ENCODE measurements at regions not wholly inside any gene's neighbourhood (a gene's known extent, or its start where the extent isn't known, plus 50 kb on each side); places are given as distances from the start of the nearest gene placed in this dataset.
"Not testable (repeated sequence)": the region's sequence is repeated elsewhere in the genome, so short reads cannot be mapped to it uniquely, and the experiment has no call there.

DNA sequence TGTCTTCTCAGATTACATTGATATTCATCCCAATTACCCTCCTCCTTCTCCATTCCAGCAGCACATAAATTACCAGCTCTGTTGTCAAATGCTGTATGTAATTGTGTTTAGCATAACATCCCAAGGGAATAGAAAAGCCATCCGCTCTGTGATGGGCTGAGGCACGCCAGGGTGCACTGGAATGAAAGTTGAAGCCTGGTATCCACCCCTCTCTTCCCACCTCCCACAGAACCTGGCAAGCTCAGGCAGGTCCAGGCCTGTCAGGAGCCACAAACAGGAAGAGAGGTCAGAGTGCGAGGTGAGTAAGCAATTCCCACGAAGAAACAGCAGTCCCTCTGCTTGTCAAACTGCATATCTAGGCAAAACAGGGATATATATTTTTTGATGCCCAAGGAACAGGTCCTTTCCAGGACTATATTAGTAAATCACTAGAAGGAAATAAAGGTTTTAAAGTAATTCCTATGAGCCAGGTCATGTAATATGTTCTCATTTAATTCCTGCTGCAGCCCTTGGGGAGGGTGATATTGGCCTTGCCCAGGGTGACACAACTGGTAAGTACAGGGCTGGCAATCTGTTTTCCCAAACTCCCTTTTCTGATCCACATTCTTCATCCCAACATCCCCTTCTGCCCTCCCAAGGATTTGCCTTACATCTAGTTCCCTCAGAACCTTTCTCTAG, 155.6 kb upstream of the GHITM start:
- DNase-seq (ENCODE audit: low spot score) = no peak

GRCh38 chr10:83984256-83984640, 155.1 kb upstream of the GHITM start:
- DNase-seq (ENCODE audit: low spot score) = no peak

GRCh38 chr10:83986800-83987199, 152.5 kb upstream of the GHITM start:
- no peak for DNase-seq (ENCODE audit: low spot score)

- DNase-seq (ENCODE audit: low spot score) = no peak
Measured at GRCh38 chr10:83987216-83987615, 152.1 kb upstream of the GHITM start.

GRCh38 chr10:83988435-83988834, 150.9 kb upstream of the GHITM start:
- no peak for DNase-seq (ENCODE audit: low spot score)

DNA sequence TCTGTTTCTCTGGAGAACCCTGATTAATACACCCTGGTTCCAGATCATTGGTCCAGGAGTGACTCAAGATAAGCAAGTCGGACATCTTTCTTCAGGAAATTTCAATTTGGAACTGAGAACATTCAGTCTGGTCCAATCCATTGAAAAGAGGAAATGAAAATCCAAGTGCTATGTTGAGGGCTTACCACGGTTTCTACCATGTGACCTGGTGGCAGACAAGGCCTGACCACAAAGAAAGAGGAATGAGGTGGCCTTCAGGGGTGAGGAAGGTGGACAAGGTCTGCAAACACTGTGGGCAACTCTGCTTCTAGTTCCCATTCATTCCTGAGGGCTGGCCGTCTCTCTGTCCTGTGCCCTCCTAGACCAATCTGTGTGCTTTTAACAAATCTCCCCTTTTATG, 149.2 kb upstream of the GHITM start:
- DNase-seq (ENCODE audit: low spot score) = no peak

GRCh38 chr10:83991986-83992753, 147.1 kb upstream of the GHITM start:
- DNase-seq (ENCODE audit: low spot score) = no peak

- DNase-seq (ENCODE audit: low spot score) = no peak
Measured at GRCh38 chr10:83994325-83994724, 145.0 kb upstream of the GHITM start.

- DNase-seq (ENCODE audit: low spot score) = no peak
Measured at GRCh38 chr10:83995738-83996331, 143.5 kb upstream of the GHITM start.

GRCh38 chr10:84004221-84004620, 135.1 kb upstream of the GHITM start:
- DNase-seq (ENCODE audit: low spot score) = no peak

DNA sequence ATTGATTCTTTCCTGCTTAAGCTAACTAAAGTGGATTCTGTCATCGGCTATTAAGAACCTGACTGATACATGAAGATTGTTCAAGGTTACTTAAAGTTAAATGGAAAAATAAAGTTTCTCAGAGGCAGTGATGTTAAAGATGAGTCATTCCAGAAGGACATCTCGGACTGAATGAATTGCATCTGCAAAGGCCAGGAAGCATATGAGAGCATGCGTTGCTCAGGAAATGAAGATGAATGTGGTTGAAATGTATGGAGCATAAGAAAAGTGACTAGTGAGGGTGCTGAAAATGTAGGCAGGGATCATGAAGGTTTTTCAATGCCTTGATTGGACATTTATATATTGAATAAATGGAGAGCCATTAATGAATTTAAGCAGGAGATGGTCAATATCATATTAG, 133.9 kb upstream of the GHITM start:
- DNase-seq (ENCODE audit: low spot score) = no peak

DNA sequence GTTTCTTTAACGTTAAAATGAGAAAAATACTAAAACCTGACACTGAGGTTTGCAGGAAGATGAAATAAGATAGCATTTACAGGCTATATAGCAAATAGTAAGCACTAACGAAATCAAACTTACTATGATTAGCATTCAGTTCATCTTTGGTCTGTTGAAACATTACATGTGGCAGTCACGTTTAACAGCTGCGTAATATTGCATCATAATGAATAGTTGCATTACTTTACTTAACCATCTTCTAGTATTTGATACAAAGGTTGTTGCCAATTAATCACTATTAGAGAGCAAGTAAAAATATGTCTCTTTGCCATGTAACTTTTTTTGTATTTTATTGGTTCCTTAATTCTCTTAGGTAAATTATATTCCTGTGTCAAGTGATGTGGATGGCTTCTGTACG, 131.8 kb upstream of the GHITM start:
- DNase-seq (ENCODE audit: low spot score) = no peak

GRCh38 chr10:84008878-84009277, 130.4 kb upstream of the GHITM start:
- DNase-seq (ENCODE audit: low spot score) = peak; percentile 30

DNA sequence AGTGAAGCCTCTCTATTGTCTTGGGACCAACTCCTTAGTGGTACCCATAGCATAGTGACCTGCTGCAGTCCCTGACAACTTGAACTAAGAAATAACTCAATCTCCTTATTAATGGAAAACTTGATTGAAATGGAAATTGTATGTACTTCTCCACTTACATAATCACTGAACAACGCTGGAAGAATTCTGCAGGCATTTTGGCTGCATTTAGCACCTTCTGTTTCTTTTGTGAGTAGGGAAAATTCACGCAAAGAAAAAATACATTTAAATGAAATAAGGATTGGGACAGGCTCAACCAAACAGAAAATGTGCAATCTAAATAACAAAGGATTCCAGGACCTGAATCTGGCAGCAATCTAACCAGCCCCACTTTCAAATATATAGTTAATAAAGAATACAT, 126.9 kb upstream of the GHITM start:
- DNase-seq (ENCODE audit: low spot score) = no peak

DNA sequence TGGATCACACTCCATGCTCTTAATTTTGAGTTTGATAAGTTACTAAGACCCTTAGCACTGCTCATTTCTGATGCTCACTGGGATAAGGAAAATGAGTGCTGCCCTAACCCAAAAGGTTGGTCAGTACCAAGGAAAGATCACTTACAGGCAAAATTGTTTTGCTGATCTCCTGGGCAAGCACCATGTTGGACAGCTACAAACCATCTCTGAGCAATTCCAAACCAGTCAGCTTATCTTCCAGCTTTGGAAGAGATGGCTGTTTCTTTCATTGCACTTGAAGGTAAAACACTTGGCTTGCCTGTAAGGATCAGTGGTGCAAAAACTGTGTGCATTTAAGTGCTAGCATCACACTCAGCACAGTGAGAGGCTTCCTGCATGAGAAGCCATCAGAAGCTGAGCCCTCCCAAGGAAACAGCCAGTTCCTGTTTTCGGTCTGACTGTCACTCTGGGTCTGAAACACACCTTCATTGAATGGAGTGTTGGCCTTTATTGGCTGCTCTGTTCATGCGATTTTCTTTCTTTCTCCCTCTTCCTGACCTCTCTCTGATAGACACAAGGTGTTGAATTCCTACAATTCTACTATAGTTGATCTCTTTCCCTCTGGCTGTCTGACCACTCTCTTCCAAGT, 126.4 kb upstream of the GHITM start:
- DNase-seq (ENCODE audit: low spot score) = no peak

- DNase-seq (ENCODE audit: low spot score) = no peak
Measured at GRCh38 chr10:84015877-84016595, 123.3 kb upstream of the GHITM start.

GRCh38 chr10:84018826-84019225, 120.5 kb upstream of the GHITM start:
- no peak for DNase-seq (ENCODE audit: low spot score)

DNA sequence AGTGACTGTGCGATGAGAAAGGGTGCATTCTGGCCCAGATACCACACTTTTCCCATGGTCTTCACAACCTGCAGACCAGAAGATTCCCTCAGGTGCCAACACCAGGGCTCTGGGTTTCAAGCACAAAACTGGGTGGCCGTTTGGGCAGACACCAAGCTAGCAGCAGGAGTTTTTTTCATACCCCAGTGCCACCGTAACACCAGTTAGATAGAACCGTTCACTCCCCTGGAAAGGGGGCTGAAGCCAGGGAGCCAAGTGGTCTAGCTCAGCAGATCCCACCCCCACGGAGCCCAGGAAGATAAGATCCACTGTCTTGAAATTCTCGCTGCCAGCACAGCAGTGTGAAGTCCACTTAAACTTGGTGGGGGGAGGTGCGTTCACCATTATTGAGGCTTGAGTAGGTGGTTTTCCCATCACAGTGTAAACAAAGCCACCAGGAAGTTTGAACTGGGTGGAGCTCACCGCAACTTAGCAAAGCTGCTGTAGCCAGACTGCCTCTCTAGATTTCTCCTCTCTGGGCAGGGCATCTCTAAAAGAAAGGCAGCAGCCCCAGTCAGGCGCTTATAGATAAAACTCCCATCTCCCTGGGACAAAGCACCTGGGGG, 119.4 kb upstream of the GHITM start:
- not testable (repeated sequence) for DNase-seq (ENCODE audit: low spot score)

GRCh38 chr10:84026821-84027257, 112.5 kb upstream of the GHITM start:
- DNase-seq (ENCODE audit: low spot score) = peak; percentile 12

GRCh38 chr10:84029840-84030239, 109.5 kb upstream of the GHITM start:
- DNase-seq (ENCODE audit: low spot score) = no peak

- DNase-seq (ENCODE audit: low spot score) = no peak
Measured at GRCh38 chr10:84038035-84038434, 101.3 kb upstream of the GHITM start.

DNA sequence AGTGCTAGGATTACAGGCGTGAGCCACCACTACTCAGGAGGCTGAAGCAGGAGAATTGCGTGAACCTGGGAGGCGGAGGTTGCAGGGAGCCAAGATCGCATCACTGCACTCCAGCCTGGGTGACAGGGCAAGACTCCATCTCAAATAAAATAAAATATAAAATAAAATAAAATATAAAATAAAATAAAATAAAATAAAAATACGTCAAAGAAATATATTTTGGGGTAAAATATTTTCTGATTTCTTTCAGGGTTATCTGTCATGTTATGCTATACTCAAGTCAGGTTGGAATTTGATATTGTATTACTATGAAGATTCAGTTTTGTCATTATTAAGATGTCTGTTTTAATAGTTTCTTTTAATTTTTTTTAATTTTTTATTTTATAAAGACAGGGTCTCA, 99.4 kb upstream of the GHITM start:
- no peak for DNase-seq (ENCODE audit: low spot score)

Measured in hematopoietic multipotent progenitor cell treated with erythropoietin and hydrocortisone succinate and interleukin-3 and kit ligand, for 15 days (in vitro differentiated cells).